ENCODE measurements at regions not wholly inside any gene's neighbourhood (a gene's known extent, or its start where the extent isn't known, plus 50 kb on each side); places are given as distances from the start of the nearest gene placed in this dataset.

DNA sequence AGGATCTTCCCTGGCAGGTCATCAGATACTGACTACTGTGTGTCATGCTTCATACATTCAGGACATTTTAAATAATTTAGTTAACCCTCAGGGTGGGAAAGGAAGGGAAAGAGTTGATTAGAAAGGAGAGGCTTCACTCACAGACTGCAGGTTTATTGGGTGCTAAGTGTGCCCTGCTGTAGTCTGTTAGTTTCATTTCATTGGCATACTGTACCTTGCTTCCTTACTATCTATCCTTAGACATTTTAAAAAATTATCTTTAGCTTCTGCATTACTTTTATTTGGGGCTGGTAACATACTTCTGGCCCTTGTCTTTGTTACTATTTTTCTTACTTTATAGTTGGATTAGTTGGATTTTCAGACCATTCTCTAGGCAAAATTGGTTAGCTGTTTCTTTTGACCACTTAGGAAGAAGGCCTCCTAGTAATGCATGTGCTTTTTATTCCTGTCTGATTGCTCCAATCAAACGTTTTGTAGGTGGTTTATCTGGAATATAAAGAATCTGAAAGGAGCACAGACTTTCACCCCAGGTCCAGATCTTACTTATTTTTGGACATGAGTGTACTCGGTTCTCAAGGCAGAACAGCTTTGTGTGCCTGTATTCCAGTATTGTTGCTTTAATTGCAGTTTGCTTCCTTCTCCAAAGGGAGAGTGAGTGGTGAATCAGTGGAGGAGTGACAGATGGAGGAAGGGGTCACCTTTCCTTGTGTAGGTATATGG, 82.7 kb upstream of the PRDM1 start:
- no peak for FAIRE-seq
- no peak for DNase-seq (ENCODE audit: low read depth)
- TF ChIP-seq, protein P1, sequence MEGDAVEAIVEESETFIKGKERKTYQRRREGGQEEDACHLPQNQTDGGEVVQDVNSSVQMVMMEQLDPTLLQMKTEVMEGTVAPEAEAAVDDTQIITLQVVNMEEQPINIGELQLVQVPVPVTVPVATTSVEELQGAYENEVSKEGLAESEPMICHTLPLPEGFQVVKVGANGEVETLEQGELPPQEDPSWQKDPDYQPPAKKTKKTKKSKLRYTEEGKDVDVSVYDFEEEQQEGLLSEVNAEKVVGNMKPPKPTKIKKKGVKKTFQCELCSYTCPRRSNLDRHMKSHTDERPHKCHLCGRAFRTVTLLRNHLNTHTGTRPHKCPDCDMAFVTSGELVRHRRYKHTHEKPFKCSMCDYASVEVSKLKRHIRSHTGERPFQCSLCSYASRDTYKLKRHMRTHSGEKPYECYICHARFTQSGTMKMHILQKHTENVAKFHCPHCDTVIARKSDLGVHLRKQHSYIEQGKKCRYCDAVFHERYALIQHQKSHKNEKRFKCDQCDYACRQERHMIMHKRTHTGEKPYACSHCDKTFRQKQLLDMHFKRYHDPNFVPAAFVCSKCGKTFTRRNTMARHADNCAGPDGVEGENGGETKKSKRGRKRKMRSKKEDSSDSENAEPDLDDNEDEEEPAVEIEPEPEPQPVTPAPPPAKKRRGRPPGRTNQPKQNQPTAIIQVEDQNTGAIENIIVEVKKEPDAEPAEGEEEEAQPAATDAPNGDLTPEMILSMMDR (IDR thresholded peaks at IDR 0.05; ENCODE audit: insufficient read depth, low read length, severe bottlenecking) = no peak

DNA sequence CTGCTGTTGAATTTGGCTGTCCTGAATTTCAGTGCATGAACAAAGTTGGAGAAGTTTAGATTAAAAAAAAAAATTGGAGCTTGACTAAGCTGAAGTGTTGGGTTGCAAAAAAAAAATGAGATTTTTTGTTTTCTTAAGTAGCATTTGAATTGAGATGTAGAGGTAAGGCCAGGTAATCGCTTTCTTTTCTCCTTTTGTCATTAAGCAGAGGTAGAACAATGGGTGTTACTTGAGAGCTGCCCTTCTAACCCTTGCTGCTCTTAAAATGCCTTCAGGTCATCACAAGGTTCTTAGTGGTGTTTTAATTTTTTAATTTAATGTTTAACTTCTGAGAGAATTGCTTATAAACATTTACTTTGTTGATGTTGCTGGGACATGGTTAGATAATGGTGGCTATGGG, 84.1 kb upstream of the PRDM1 start:
- Histone ChIP-seq H3K36me3 (ENCODE audit: control insufficient read depth, insufficient read depth, low read length) (no peaks in the 10 kb centered on the region), H3K4me3 (ENCODE audit: low read depth, low read length) (no peak overlapping the region), H3K27me3 (ENCODE audit: control insufficient read depth, insufficient read depth, low read length) (no peaks in the 10 kb centered on the region)
- no peak for FAIRE-seq
- no peak for DNase-seq (ENCODE audit: low read depth)
- TF ChIP-seq, protein P1 (IDR thresholded peaks at IDR 0.05; ENCODE audit: insufficient read depth, low read length, severe bottlenecking) = no peak

More for the DNA sequence above, 82.7 kb upstream of the PRDM1 start:
- H3K27me3 ChIP-seq (ENCODE audit: control insufficient read depth, insufficient read depth, low read length) = no peaks in the 10 kb centered on the region
- H3K4me3 ChIP-seq (ENCODE audit: low read depth, low read length) = no peak overlapping the region
- no peaks in the 10 kb centered on the region for H3K36me3 ChIP-seq (ENCODE audit: control insufficient read depth, insufficient read depth, low read length)

- H3K27me3 ChIP-seq (ENCODE audit: control insufficient read depth, insufficient read depth, low read length) = no peaks in the 10 kb centered on the region
- no peak for DNase-seq (ENCODE audit: low read depth)
- TF ChIP-seq, protein P1 (IDR thresholded peaks at IDR 0.05; ENCODE audit: insufficient read depth, low read length, severe bottlenecking) = no peak
- FAIRE-seq = no peak
- no peaks in the 10 kb centered on the region for H3K36me3 ChIP-seq (ENCODE audit: control insufficient read depth, insufficient read depth, low read length)
- no peak overlapping the region for H3K4me3 ChIP-seq (ENCODE audit: low read depth, low read length)
These were observed 85.2 kb upstream of the PRDM1 start for GRCh38 chr6:106000935-106001334.

- Histone ChIP-seq H3K27me3 (ENCODE audit: control insufficient read depth, insufficient read depth, low read length) (no peaks in the 10 kb centered on the region), H3K36me3 (ENCODE audit: control insufficient read depth, insufficient read depth, low read length) (no peaks in the 10 kb centered on the region), H3K4me3 (ENCODE audit: low read depth, low read length) (no peak overlapping the region)
- TF ChIP-seq, protein P1 (IDR thresholded peaks at IDR 0.05; ENCODE audit: insufficient read depth, low read length, severe bottlenecking) = no peak
- DNase-seq (ENCODE audit: low read depth) = no peak
- no peak for FAIRE-seq
These were observed 88.7 kb upstream of the PRDM1 start for GRCh38 chr6:105997482-105997881.

DNA sequence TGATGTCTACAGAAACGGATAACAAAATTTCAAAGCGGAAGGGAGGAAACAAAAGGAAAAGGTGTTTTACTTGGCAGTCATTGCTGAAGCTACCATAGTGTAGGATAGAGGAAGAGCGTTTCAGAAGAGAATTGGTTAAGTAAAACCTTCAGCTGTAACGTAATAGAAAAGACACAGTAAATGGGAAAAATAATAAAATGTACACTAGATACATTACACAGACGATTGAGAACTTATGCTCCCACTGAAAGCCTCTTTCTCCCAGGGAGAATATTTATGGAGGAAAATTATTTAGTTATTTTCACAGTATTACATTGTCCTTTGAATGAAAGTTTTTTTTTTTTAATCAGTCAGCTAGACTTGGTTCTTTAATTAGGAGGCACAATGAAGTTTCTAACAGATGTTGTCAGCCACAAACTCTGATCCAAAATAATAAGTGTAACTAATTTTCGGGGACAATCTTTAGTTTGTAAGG, 90.7 kb upstream of the PRDM1 start:
- TF ChIP-seq, protein P1 (IDR thresholded peaks at IDR 0.05; ENCODE audit: insufficient read depth, low read length, severe bottlenecking) = no peak
- FAIRE-seq (no peak), DNase-seq (ENCODE audit: low read depth) (no peak)
- Histone ChIP-seq H3K27me3 (ENCODE audit: control insufficient read depth, insufficient read depth, low read length) (no peaks in the 10 kb centered on the region), H3K4me3 (ENCODE audit: low read depth, low read length) (peak overlapping the region; percentile 68), H3K36me3 (ENCODE audit: control insufficient read depth, insufficient read depth, low read length) (no peaks in the 10 kb centered on the region)

All from bronchial epithelial cell (primary cell).